ENCODE measurements at regions not wholly inside any gene's neighbourhood (a gene's known extent, or its start where the extent isn't known, plus 50 kb on each side); places are given as distances from the start of the nearest gene placed in this dataset.
A peak's percentile ranks its signal among the peaks of the same experiment; 100 is the strongest.

- Histone ChIP-seq H3K9ac (ENCODE audit: insufficient read depth, low read length, poor library complexity, severe bottlenecking) (no peak overlapping the region), H3K4me3 (replicated peaks in 1 of 3; ENCODE audit: low read depth in 2 of 3, low read length in 3 of 3) (no peak overlapping the region), H4K20me1 (ENCODE audit: insufficient read depth, low read length) (no peaks in the 10 kb centered on the region), H3K27ac (ENCODE audit: low read depth in 1 of 2, low read length in 2 of 2) (no peak overlapping the region), H3K27me3 (ENCODE audit: control insufficient read depth in 2 of 2, insufficient read depth in 2 of 2, low read length in 2 of 2) (no peaks in the 10 kb centered on the region), H2AFZ (ENCODE audit: insufficient read depth, low read depth, low read length, poor library complexity, severe bottlenecking) (no peak overlapping the region), H3K79me2 (ENCODE audit: insufficient read depth, low read length) (no peaks in the 10 kb centered on the region), H3K4me2 (replicated peaks; ENCODE audit: extremely low read depth, low read length, poor library complexity, severe bottlenecking) (no peak overlapping the region), H3K4me1 (ENCODE audit: control insufficient read depth in 1 of 2, insufficient read depth in 2 of 2, low read length in 2 of 2) (peaks cover 6 to 11% of the 10 kb centered on the region in 2 donors), H3K36me3 (replicated peaks in 1 of 2; ENCODE audit: control insufficient read depth in 1 of 2, insufficient read depth in 2 of 2, low read length in 2 of 2) (no peaks in the 10 kb centered on the region), H3K9me3 (replicated peaks in 1 of 2; ENCODE audit: control insufficient read depth in 1 of 2, insufficient read depth in 1 of 2, low read length in 2 of 2) (peaks cover 10 to 12% of the 10 kb centered on the region in 2 donors)
- WGBS (ENCODE audit: insufficient coverage), result 100% methylated on average over 1 of the region's 3 CpGs
- Mint-ChIP-seq H3K9me3 (peaks cover 11 to 24% (median 21%) of the 10 kb centered on the region in 7 donors), H3K36me3 (peaks cover 0 to 4% of the 10 kb centered on the region in 2 donors), H3K27ac (no peak overlapping the region), H3K4me1 (peaks cover 10% of the 10 kb centered on the region), H3K4me3 (no peak overlapping the region), H3K27me3 (ENCODE audit: low read depth in 3 of 3) (peaks cover 0 to 3% (median 0%) of the 10 kb centered on the region in 3 donors)
- intact Hi-C loops (cut with micrococcal nuclease), result no loop called here
- no peak for TF ChIP-seq CTCF (IDR thresholded peaks at IDR 0.05)
- DNase-seq, result no peak
Measured at GRCh38 chr7:17462131-17462631, 163.7 kb downstream of the AHR start.

- Histone ChIP-seq H3K36me3 (replicated peaks in 1 of 2; ENCODE audit: control insufficient read depth in 1 of 2, insufficient read depth in 2 of 2, low read length in 2 of 2) (no peaks in the 10 kb centered on the region), H3K4me1 (ENCODE audit: control insufficient read depth in 1 of 2, insufficient read depth in 2 of 2, low read length in 2 of 2) (peaks cover 6 to 11% of the 10 kb centered on the region in 2 donors), H3K4me3 (replicated peaks in 1 of 3; ENCODE audit: low read depth in 2 of 3, low read length in 3 of 3) (peak overlapping the region in 1 of 3 experiments; percentile 1), H3K27me3 (ENCODE audit: control insufficient read depth in 2 of 2, insufficient read depth in 2 of 2, low read length in 2 of 2) (no peaks in the 10 kb centered on the region), H3K79me2 (ENCODE audit: insufficient read depth, low read length) (no peaks in the 10 kb centered on the region), H3K9ac (ENCODE audit: insufficient read depth, low read length, poor library complexity, severe bottlenecking) (no peak overlapping the region), H3K9me3 (replicated peaks in 1 of 2; ENCODE audit: control insufficient read depth in 1 of 2, insufficient read depth in 1 of 2, low read length in 2 of 2) (peaks cover 1 to 4% of the 10 kb centered on the region in 2 donors), H2AFZ (ENCODE audit: insufficient read depth, low read depth, low read length, poor library complexity, severe bottlenecking) (no peak overlapping the region), H3K27ac (ENCODE audit: low read depth in 1 of 2, low read length in 2 of 2) (no peak overlapping the region), H3K4me2 (replicated peaks; ENCODE audit: extremely low read depth, low read length, poor library complexity, severe bottlenecking) (no peak overlapping the region), H4K20me1 (ENCODE audit: insufficient read depth, low read length) (no peaks in the 10 kb centered on the region)
- WGBS (ENCODE audit: insufficient coverage), result 80% methylated on average over 2 of the region's 5 CpGs
- H3K27me3 Mint-ChIP-seq (ENCODE audit: low read depth in 3 of 3), result no peaks in the 10 kb centered on the region
- H3K27ac Mint-ChIP-seq, result no peak overlapping the region
- peak overlapping the region in 1 of 2 donors; percentile 58 for H3K4me3 Mint-ChIP-seq
- intact Hi-C loops (cut with micrococcal nuclease), result no loop called here
- peaks cover 10% of the 10 kb centered on the region for H3K4me1 Mint-ChIP-seq
- H3K9me3 Mint-ChIP-seq, result peaks cover 2 to 15% (median 13%) of the 10 kb centered on the region in 7 donors
- DNase-seq, result no peak
- peaks cover 0 to under 1% of the 10 kb centered on the region in 2 donors for H3K36me3 Mint-ChIP-seq
- TF ChIP-seq CTCF (IDR thresholded peaks at IDR 0.05), result no peak
Measured at GRCh38 chr7:17463511-17464085, 165.1 kb downstream of the AHR start.

All from CD14-positive monocyte (primary cell).